Endodermal cell (in vitro differentiated cells): ENCODE measurements at regions not wholly inside any gene's neighbourhood (a gene's known extent, or its start where the extent isn't known, plus 50 kb on each side); places are given as distances from the start of the nearest gene placed in this dataset.
A peak's percentile ranks its signal among the peaks of the same experiment; 100 is the strongest.

ENCODE experiments used
- DNase-seq: peaks from one replicate; pipeline ENCODE4 v3.0.0-alpha.2; 2017
- H3K27ac ChIP-seq: 2 replicates; pipeline ENCODE4 v1.5.1; 2013; ENCODE audit warnings: mild to moderate bottlenecking, low read depth, low read length, moderate library complexity
- H3K27me3 ChIP-seq: 2 replicates; pipeline ENCODE4 v1.6.1; 2013; ENCODE audit warnings: mild to moderate bottlenecking, low read length, moderate library complexity; ENCODE audit not compliant: insufficient read depth, control insufficient read depth, poor library complexity, severe bottlenecking
- H3K36me3 ChIP-seq: 2 replicates; pipeline ENCODE4 v1.7.0; 2013; ENCODE audit warnings: mild to moderate bottlenecking, low read length, moderate library complexity; ENCODE audit not compliant: control insufficient read depth, insufficient read depth
- H3K4me1 ChIP-seq: one replicate; pipeline ENCODE4 v1.7.0; 2013; ENCODE audit warnings: low read length; ENCODE audit not compliant: control insufficient read depth, insufficient read depth
- H3K4me3 ChIP-seq: 2 replicates; pipeline ENCODE4 v1.5.1; 2013; ENCODE audit warnings: mild to moderate bottlenecking, low read length, moderate library complexity
- H3K9ac ChIP-seq: 2 replicates; pipeline ENCODE4 v1.6.1; 2013; ENCODE audit warnings: mild to moderate bottlenecking, low read length, moderate library complexity; ENCODE audit not compliant: poor library complexity, severe bottlenecking; ENCODE audit errors: extremely low read depth
- H3K9me3 ChIP-seq: 2 replicates; pipeline ENCODE4 v1.6.1; 2013; ENCODE audit warnings: mild to moderate bottlenecking, low read length, moderate library complexity; ENCODE audit not compliant: control insufficient read depth
- H3K27ac Mint-ChIP-seq: 2 replicates; pipeline ENCODE4 v1.8.0; 2020; ENCODE audit warnings: mixed read lengths
- H3K27me3 Mint-ChIP-seq: 2 replicates; pipeline ENCODE4 v1.8.0; 2021; ENCODE audit warnings: mild to moderate bottlenecking, mixed read lengths; ENCODE audit not compliant: insufficient read depth
- H3K36me3 Mint-ChIP-seq: 2 replicates; pipeline ENCODE4 v1.8.0; 2020; ENCODE audit warnings: low read depth, mixed read lengths
- H3K4me1 Mint-ChIP-seq: 2 replicates; pipeline ENCODE4 v1.8.0; 2020; ENCODE audit warnings: mixed read lengths
- H3K4me3 Mint-ChIP-seq: 2 replicates; pipeline ENCODE4 v1.8.0; 2020; ENCODE audit warnings: mild to moderate bottlenecking, moderate library complexity, mixed read lengths
- H3K9me3 Mint-ChIP-seq: 2 replicates; pipeline ENCODE4 v1.8.0; 2020; ENCODE audit warnings: mild to moderate bottlenecking, mixed read lengths
- WGBS, 2 experiments: methylation state at CpG; one replicate each; pipeline versions ENCODE4 v1.1.5 to v1.1.7; 2013; ENCODE audit warnings: missing lambda C conversion rate in 2 of 2, mixed read lengths in 1 of 2; ENCODE audit not compliant: insufficient coverage in 1 of 2, insufficient read length in 1 of 2; 5-methylcytosine and 5-hydroxymethylcytosine counted together
- TF ChIP-seq, protein P1 (sequence below): fragments of 200-600 bp; sonication (generic); conservative IDR thresholded peaks from 2 replicates; pipeline ENCODE4 v1.5.0; 2021; ENCODE audit warnings: antibody characterized with exemption, mild to moderate bottlenecking

DNA sequence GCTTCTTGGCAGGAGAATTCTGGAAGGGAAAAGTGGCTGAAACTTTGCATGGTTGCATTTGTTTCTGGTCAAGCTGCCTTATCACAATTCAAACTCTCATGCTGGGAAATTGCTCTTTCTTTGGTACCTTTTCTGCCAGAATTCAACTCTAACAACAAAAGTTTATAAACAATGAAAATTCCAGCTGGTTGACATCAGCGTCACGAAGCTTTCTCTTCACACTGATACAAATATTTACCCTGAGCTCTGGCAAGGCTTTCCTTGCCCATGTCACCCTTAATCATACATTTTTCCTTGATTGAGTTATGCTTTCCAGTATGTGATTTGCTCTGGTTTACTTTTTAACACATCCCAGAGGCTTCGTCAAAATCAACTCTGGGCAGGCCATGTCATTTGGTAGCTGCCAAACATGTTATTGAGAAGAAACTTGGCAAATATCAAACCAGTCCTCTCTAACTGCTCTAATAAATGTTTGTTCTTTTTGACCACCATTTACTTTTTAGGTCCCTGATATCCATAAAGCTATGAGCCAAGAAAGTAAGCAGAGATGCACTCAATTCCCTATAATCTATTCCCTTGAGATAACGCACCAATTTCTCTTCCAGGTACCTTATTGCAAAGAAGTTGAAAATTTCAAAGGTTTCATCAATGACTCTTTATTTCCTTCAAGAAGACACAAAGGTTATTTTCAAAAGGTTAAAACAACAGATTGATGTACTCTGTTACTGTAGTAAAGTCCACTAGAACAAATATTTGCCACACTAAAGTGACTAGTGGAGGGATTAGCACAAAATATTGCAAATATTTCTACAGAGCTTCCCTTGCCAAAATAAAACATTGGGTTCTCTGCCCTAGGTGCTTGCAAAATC lies 1241.1 kb upstream of the ZEB2 start:
- TF ChIP-seq, protein P1, sequence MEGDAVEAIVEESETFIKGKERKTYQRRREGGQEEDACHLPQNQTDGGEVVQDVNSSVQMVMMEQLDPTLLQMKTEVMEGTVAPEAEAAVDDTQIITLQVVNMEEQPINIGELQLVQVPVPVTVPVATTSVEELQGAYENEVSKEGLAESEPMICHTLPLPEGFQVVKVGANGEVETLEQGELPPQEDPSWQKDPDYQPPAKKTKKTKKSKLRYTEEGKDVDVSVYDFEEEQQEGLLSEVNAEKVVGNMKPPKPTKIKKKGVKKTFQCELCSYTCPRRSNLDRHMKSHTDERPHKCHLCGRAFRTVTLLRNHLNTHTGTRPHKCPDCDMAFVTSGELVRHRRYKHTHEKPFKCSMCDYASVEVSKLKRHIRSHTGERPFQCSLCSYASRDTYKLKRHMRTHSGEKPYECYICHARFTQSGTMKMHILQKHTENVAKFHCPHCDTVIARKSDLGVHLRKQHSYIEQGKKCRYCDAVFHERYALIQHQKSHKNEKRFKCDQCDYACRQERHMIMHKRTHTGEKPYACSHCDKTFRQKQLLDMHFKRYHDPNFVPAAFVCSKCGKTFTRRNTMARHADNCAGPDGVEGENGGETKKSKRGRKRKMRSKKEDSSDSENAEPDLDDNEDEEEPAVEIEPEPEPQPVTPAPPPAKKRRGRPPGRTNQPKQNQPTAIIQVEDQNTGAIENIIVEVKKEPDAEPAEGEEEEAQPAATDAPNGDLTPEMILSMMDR = no peak
- Histone ChIP-seq H3K9ac (no peak overlapping the region), H3K9me3 (no peaks in the 10 kb centered on the region), H3K4me1 (peaks cover 16% of the 10 kb centered on the region), H3K27me3 (no peaks in the 10 kb centered on the region), H3K36me3 (no peaks in the 10 kb centered on the region), H3K4me3 (no peak overlapping the region), H3K27ac (no peak overlapping the region)
- H3K4me1 Mint-ChIP-seq = peaks cover 29% of the 10 kb centered on the region
- DNase-seq = no peak
- H3K36me3 Mint-ChIP-seq = no peaks in the 10 kb centered on the region
- no peak overlapping the region for H3K4me3 Mint-ChIP-seq
- no peaks in the 10 kb centered on the region for H3K27me3 Mint-ChIP-seq
- H3K27ac Mint-ChIP-seq = peak overlapping the region; percentile 56
- H3K9me3 Mint-ChIP-seq = no peaks in the 10 kb centered on the region
- WGBS, 2 experiments = 39 to 60% methylated on average over 3 to 4 of the region's 4 CpGs

DNA sequence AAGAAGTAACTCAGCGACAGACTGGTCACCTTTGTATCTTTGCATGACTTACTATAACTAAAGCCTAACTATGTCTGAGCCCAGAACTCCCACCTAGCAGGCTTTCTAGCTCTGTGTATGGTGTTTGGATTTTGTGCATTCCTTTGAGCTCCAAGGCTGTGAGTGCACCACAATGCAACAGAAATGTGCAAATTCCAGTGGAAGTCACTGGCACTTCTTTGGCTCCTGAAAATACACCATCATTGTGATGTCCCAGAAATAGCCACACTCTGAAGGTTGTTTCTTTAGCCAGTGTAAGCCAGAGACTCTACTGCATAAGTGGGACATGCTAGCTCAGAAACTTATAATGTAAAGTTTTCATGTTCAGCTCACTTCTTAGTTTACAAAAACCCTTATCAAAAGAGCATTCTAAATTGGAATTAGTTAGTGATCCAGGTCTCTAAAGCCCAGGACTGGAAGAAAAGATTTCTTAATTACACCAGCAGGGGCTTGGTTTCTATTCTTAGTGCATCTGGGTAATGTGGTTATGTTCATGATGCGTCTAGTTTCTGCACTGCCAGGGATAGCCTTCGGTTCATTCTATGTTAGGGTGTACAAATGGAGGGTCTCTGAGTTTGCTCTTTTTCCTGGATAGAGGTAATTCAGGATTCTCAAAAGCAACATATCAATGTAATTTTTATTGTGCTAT lies 1239.5 kb upstream of the ZEB2 start:
- H3K4me1 Mint-ChIP-seq = peaks cover 38% of the 10 kb centered on the region
- 58% methylated on average over 3 of the region's 3 CpGs; no CpG with 5 or more reads in 1 of the 2 experiments for WGBS, 2 experiments

GRCh38 chr2:145757503-145758246 lies 1237.8 kb upstream of the ZEB2 start:
- no peak for DNase-seq
- WGBS, 2 experiments = 88 to 96% methylated on average over 2 to 3 of the region's 3 CpGs
- H3K36me3 Mint-ChIP-seq = no peaks in the 10 kb centered on the region

More for the DNA sequence above, 1239.5 kb upstream of the ZEB2 start:
- H3K9me3 Mint-ChIP-seq = no peaks in the 10 kb centered on the region
- no peaks in the 10 kb centered on the region for H3K36me3 Mint-ChIP-seq
- peaks cover 16% of the 10 kb centered on the region for H3K4me1 ChIP-seq
- TF ChIP-seq, protein P1 = peak; percentile 42
- no peak overlapping the region for H3K4me3 ChIP-seq
- no peak overlapping the region for H3K27ac ChIP-seq
- no peak overlapping the region for H3K27ac Mint-ChIP-seq
- no peaks in the 10 kb centered on the region for H3K9me3 ChIP-seq
- H3K4me3 Mint-ChIP-seq = no peak overlapping the region
- H3K36me3 ChIP-seq = no peaks in the 10 kb centered on the region
- no peak overlapping the region for H3K9ac ChIP-seq
- H3K27me3 ChIP-seq = no peaks in the 10 kb centered on the region
- DNase-seq = no peak
- no peaks in the 10 kb centered on the region for H3K27me3 Mint-ChIP-seq

More at GRCh38 chr2:145757503-145758246, 1237.8 kb upstream of the ZEB2 start:
- peaks cover 38% of the 10 kb centered on the region for H3K4me1 Mint-ChIP-seq
- H3K9me3 ChIP-seq = no peaks in the 10 kb centered on the region
- TF ChIP-seq, protein P1 = no peak
- H3K9ac ChIP-seq = no peak overlapping the region
- H3K9me3 Mint-ChIP-seq = no peaks in the 10 kb centered on the region
- no peaks in the 10 kb centered on the region for H3K27me3 Mint-ChIP-seq
- H3K27ac ChIP-seq = no peak overlapping the region
- no peak overlapping the region for H3K27ac Mint-ChIP-seq
- no peaks in the 10 kb centered on the region for H3K36me3 ChIP-seq
- H3K4me3 Mint-ChIP-seq = no peak overlapping the region
- H3K4me3 ChIP-seq = no peak overlapping the region
- H3K4me1 ChIP-seq = peaks cover 16% of the 10 kb centered on the region
- no peaks in the 10 kb centered on the region for H3K27me3 ChIP-seq
